ENCODE measurements at regions not wholly inside any gene's neighbourhood (a gene's known extent, or its start where the extent isn't known, plus 50 kb on each side); places are given as distances from the start of the nearest gene placed in this dataset.
"Not testable (repeated sequence)": the region's sequence is repeated elsewhere in the genome, so short reads cannot be mapped to it uniquely, and the experiment has no call there.

DNA sequence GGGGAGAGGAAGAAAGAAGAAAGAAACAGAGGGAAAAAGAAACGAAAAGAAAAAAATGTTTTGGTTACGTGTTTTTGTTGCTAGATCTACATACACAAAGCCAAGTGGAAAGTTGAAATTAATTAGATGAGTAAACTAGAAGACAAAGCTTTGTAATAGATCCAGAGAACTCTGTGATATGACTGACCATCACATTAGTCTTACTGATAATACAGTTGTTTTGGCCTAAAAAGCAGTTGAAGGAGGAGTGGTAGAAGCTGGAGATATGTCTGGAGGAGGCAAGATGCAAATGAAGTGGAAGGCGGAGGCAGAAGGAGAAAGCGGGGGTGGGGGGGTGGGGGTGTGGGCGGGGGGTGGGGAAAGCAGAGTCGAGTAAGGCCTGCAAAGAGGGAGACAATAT lies 500.1 kb upstream of the ID4 start:
- DNase-seq = no peak

DNA sequence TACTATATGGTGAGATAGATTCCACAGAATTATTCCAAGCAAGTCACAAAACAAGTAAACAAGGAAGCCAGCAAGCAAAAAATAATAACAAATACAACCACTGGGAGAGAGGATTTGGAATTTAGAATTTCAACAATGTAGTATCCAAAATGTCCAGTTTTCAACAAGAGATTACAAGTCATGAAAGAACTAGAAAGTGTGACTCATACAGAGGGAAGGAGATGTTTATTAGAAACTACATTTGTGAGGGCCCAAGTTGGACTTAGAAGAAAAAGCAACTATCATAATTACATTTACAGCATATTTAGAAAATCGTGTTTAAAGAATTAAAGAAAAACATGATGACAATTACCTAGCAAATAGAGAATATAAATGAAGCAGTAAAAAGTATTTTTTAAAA lies 494.6 kb upstream of the ID4 start:
- DNase-seq = no peak

DNA sequence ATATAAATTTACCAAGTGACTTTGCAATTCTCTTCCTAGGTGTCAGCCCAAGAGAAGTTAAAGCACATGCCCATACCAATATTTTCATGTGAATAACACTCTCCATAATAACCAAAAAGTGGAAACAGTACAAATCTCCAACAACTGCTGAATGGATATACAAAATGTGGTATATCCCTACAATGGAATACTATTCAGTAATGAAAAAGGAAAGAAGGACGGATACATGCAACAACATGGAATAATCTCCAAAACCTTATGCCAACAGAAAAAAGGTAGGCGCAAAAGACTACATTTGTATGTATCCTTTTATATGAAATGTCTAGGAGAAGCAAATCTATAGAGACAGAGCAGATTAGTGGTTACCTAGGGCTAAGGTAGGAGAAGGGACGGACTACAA lies 487.7 kb upstream of the ID4 start:
- DNase-seq = no peak

DNA sequence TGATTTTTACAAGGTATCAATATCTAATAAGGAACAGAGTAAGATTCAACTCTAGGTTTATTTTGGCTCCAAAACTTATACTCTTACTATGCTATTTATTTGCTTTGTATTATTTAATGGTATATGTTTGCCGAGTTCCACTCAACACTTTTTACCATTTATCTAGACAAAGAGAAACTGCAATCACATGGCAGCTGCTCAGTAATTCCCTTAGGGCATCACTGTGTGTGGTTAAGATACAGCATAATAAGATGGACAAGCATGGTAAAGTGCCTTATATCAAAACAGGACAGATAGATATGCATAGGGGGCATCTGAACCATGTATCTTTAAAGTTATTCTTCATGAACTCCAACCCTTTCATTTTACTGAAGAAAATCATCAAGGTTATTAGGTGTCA lies 483.0 kb upstream of the ID4 start:
- DNase-seq = no peak

DNA sequence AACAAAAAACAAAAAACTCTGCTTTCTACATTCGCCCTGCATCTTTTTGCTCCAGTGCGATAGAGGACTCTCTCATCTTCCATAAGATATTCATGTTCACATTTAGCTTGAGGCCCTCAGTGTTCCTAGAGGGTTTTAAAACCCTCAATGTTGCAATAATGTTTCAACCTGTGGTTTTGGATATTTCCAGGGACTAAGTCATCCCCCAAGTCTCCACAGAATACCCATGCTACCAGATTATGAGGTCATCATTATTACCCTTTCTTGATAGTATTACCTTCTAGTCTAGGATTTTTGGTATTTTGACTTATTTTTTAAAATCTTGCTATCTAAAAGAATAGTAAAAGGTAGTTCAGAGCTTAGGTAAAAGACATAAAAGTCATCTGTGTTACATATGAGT lies 480.5 kb upstream of the ID4 start:
- DNase-seq = no peak

DNA sequence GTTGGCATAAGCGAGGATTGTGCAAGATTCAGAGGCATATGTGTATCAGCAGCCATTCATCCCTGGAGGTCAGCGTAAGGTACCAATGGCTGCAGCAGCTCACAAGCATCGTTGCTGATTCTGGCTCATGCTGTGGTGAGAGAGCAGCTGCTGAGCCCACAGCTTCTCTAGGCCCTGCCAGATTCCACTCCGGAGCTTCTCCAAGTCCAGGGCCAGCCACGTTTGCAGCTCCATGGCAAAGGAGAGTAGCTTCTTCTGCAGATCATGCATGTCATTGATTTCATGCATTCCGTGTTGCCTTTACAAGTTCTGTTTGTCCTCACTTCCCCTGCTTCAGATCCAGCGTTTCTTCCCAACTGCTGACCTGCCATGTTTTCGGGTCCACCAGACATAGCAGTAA lies 474.8 kb upstream of the ID4 start:
- DNase-seq = no peak

DNA sequence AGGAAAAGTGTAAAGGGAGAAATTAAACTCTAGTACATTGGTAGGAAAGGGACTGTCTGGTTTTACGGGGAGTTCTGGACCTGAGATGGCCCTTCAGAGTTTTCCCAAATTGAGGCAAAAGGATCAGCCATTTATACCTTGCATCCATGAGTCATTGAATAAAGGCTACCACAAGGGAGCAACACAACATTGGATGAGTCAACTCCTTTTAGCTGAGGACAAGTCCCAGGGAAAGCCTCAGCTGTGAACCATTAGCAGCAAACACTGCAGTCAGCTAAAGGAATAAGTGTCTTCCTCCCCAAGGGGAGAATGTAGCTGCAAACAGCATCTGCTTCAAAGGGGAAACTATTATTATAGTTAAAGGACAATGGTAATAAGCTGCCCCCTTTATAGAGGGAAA lies 468.7 kb upstream of the ID4 start:
- DNase-seq = no peak

DNA sequence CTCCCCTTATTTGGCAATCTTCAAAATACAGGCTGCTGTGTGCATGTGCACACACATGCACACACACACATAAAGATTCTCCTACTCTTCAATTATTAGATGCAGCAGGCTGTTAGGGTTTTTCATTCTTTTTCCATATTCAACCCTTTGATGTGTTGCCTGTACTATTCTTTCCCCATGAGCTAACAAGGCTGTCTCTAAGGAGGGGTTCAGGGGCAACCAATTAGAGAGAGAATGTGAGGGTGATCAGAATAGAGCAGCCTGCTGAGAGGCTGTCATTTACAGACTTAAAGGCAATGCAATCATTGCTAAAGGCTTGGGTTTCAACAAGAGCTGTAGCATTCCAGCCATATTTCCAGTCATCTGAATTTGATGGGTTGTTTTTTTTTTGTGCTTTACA lies 467.4 kb upstream of the ID4 start:
- DNase-seq = no peak

DNA sequence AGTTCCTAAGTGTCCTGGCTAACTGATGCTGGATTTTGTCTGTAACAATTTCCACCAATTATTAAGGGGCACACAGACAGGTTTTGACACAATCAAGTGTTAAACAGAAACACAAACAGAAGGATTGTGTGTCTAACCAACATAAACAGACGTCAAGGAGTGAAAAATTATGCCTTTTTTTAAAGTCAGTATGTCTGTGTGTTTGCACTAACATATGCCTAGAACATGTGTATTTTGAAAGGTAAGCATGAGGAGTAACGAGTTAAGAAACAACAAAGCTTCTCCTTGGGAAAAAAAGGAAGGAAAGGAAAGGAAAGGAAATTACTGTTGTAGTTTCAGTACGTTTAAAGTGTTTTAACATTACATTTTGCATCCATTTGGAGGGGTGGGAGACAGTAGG lies 466.3 kb upstream of the ID4 start:
- no peak for DNase-seq

DNA sequence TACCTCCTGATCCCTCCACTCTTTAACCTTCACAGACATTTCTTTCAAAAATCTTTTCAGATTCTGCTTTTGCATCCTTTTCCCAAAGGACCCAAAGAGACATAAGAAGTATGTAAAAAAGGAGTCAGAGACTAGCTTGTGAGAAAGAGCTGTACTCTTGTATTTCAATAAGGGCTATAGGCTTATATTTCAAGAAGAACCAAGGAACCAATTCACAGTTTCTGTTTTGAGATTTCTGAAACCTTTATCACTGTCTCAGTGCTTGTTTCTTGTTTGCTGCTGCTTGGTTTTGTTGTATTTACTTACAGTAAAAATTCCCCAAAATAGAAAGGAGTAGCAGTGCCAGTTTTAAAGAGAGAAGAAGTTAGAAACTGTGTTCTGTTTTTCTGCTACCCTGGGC lies 461.6 kb upstream of the ID4 start:
- no peak for DNase-seq

DNA sequence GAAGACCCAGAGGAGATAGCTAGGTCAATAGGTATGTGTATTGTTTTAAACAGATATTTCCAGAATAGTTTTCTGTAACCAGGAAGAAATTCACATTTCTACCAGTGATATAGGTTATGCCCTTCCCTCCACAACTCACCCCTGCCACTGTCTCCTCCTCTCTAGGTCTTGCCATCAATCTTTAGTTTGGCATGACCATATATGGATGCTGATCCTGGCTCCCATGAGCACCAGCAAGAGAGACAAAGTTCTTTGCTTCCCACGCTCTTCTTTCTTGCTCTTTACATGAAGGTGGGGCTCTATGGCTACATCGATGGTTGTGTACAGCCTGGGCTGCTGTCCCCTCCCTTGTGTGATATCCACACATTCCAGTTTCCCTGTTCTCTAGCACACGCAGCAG lies 459.4 kb upstream of the ID4 start:
- DNase-seq = no peak

DNA sequence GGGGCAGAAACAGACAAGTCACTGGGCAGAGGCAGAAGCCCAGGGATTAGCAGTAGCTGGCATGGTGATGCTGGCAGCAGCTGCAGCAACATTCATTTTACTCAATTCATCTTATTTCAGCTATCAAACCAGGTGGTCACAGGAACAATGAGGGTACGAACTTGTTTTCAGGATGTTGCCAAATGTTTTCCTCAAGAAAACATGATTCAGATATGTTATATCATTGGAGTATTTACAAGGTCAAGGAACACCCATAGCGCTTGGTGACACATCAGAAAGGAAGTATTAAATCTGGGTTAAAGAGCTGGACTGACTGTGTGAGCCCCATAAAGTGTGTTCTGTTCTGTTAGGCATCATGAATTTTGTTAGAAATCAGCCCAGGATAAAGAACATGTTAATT lies 456.9 kb upstream of the ID4 start:
- no peak for DNase-seq

DNA sequence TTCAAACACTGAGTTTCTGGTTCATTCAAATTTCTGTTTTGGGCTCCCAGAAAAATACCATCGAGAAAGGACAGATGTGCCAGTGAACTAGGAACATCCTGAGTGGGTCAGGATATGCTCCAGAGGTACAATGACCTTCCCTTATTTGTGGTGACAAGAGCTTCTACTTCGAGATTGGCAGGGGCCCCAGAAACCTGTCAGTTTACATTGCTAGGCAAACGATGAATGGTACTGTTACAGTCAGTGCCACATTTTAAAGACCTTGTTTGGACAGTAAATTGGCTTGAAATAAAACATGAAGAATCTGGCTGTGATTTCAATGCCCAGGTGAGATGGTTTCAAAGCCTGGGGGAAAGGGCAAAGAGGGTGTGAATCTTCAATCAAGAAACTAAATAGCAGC lies 454.5 kb upstream of the ID4 start:
- no peak for DNase-seq

DNA sequence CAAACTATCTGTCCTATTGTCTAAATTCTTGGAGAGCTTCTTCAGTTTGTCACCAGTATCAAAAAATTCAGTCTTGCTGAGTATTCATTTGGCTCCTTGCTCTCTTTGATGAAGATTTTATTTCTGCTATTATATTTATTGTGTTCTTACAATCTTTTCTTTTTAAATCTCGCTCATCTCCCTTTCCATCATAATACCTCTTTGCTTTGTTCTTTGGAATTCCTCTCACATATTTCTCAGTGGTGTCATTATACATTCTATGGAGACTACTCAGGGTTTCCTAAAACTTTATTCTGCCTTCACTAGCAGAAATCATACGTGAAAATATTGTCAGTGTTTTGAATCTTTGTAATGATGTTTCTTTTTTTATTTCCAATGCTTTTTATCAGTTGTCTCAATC lies 445.2 kb upstream of the ID4 start:
- no peak for DNase-seq

DNA sequence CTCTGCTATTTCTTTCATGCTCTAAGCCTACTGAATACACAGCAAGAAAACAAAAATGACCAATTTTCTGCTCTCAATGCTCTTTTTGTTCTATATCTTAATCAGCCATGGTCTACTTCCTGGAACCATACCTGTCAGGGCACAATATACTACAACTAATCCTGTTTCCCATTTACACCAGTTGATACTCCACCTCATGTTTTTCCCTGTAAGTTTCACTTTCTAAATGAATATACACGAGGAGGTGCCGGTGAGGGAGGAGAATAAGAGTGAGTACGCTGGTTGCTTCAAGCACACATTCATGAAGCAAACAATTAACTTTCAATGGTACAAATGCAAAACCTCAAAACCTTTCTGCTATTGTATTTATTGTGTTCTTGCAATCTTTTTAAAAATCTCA lies 443.1 kb upstream of the ID4 start:
- DNase-seq = no peak

DNA sequence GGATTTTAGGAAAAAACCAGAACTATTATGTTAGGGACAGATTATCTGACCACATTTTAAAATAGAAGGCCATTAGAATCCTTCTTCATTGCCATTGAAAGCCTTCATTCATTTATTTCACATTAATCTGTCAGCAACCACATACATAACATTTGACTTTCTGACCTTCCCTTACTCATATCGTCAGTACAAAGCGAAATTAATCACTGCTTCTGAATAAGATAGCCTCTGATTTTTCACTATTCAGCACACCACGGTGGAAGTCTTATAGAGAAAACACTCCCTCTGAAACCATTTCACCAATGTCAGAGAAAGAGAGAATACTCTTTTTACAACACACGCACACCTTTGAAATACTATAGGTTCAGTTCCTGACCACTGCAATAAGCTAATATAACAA lies 442.5 kb upstream of the ID4 start:
- no peak for DNase-seq

DNA sequence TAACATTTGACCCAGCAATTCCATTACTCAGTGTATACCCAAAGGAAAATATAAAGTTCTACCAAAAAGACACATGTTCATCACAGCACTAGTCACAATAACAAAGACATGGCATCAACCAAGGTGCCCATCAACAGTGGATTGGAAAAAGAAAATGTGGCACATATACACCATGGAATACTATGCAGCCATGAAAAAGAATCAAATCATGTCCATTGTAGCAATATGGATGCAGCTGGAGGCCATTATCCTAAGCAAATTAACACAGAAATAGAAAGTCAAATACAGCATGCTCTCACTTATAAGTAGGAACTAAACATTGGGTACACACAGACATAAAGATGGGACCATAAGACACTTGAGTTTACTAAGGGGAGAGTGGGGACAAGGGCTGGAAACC lies 441.9 kb upstream of the ID4 start:
- no peak for DNase-seq

DNA sequence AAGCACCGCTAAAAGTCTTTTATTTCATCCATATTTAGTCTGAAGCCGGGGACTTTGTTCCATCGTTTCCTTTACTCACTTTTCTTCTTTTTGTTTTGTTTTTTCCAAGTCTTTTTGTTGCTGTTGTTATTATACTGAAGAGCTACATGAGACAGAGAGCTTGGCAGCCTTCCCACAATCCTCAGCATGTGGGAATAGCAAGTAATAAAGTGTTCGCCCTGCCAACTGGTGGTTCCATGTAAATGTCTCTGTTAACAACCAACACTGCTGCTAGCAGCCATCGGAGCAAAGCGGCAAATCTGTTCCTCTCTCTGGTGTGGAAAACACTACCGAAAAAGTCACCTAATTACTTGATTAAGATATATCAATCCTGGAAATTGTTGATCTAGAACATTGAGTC lies 437.8 kb upstream of the ID4 start:
- DNase-seq = no peak

DNA sequence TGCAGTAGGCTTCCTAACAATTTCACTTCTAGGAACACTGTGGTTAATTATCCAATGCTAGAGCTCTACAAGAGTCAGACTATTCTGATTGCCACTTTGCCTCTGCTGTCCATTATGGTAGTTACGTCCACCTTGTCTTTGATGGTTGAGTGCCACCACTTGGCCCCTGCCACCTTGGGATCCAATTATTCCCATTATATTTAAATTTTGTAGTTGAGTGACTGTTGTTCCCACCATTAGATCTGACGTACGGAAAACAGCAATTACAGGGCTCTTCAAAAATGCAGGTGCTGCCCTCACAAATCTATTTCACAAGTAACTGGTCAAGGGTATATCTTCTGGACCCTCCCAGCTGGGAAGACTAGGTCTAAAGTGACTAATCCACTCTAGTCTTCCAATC lies 432.3 kb upstream of the ID4 start:
- not testable (repeated sequence) for DNase-seq

DNA sequence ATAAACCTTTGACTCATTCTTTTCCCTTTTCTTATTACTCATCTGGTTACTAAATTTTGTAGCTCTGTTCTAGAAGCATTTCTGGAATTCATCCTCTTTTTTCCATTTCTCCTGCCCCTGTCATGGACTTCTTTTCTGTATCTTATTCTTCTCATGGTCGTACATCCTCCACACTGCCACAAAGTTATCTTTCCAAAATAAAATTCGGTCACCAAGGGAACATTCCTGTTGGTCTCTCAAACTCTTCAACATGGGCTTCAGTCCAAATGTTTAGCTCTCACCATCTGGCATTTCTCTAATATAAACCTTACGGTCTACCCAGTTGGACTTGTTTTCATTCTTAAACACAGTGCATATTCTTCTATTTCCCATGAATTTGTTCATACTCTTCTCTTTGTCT lies 428.8 kb upstream of the ID4 start:
- no peak for DNase-seq

DNA sequence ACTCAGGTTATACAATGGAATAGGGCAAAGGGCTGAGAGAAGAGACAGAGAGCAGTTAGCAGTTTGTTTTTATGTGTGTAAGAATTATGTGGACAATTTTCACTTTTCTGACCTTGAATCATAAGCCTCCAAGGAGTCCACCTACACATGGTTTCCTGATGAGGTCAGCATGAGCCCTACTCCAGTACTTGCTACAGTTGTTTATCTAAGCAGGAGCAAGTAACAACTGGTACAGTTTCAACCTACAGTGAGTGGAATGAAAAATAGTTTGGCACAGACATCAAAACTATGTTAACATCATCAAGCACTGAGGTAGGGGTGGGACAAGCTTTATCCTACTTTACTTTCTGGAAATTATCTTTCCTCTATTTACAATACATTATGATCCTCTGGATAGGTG lies 426.7 kb upstream of the ID4 start:
- no peak for DNase-seq

DNA sequence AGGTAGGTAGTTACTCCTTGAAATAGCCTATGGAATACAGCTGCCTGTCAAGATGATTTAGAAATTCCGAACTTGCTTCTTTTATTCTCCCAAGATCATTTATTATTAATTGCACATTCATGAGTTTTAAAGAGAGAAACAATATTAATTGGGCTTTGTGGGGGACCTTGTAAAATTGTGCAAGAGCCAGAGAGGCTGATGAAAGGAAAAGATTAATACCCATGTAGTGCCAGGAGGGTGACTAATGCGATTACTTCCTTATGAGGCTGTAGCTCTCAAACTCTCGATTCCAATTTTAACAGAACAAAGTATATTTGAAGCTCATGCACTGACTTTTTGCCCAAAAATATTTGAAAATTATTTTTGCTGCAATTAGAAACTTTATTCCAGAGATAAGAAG lies 423.8 kb upstream of the ID4 start:
- DNase-seq = no peak

DNA sequence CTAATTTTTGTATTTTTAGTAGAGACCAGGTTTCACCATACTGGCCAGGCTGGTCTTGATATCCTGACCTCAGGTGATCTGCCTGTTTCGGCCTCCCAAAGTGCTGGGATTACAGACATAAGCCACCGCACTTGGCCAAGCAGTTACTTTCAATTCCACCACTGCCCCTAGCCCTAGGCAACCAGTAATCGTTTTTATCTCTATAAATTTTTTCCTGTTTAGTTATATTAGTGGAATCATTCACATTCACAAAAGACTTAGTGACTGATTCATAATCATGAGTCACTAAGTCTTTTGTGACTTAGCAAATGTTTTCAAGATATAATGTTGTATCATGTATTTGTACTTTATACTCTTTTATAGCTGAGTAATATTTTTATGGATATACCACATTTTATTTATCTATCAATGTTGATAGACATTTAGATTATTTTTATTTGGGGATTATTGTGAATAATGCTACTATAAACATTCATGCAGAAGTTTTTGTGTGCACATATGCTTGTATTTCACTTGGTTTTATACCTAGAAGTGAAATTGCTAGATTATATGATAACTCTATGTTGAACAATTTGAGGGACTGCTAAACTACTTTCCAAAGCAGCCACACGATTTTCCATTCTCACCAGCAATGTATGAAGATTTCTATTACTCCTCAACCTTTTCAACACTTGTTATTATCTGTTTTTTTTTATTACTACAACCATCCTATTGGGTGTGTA lies 421.4 kb upstream of the ID4 start:
- no peak for DNase-seq

DNA sequence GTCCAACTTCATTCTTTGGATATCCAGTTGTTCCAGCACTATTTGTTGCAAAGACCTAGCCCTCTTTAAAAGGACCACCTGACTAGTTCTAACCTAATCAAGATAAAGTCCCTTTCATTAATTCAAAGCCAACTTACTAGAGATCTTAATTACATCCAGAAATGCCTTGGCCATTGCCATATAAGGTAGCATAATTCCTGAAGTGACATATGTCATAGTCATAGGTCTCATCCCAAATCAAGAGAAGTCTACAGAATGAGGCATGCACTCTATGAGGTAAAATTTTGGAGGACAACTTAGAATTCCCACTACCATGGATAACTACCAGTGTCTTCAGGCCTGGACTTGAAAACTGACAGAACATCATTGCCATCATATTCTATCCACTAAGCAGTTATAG lies 420.4 kb upstream of the ID4 start:
- no peak for DNase-seq

DNA sequence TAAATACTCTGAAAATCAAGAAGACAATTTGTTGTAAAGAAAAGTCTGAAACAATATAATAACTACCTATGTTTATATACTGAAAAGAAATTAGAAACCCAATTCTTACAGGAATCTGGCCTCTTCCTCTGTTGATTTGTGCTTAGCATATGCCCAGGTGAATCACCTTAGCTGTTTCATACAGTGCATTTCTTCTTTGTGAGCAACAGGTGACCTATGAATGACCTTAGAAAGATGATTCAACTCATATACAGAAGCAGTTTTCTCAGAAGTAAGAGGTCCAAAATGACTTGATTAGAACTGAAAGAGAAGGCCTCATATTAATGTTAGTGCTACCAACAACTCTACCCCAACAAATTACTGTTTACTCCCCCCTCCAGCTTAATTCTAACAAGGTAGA lies 419.5 kb upstream of the ID4 start:
- DNase-seq = no peak

DNA sequence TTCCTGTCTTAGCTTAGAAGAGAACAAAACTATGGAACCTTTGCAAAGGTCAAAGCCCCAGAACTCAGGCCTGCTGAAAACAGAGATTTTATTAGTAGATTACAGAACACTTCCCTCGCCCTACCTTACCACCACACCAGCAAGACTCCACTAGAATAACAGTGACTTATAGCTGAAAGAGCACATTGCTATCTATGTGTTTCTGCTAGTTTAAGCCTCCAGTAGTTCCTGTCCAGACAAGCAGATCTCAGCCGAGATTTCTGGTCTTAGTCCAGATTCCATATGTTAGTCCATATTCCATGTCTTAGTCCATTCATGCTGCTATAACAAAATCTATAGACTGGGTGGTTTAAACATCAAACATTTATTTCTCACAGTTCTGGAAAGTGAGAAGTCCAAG lies 412.3 kb upstream of the ID4 start:
- no peak for DNase-seq
